HCT116 (cell line): ENCODE measurements at regions not wholly inside any gene's neighbourhood (a gene's known extent, or its start where the extent isn't known, plus 50 kb on each side); places are given as distances from the start of the nearest gene placed in this dataset.

Source experiments
- CEBPB ChIP-seq: IDR thresholded peaks from 2 replicates; pipeline ENCODE4 v1.6.1; 2012; ENCODE audit warnings: low read depth
- POLR2A ChIP-seq: IDR thresholded peaks from 2 replicates; pipeline ENCODE4 v1.7.0; 2011; ENCODE audit warnings: borderline replicate concordance; ENCODE audit not compliant: insufficient read depth, insufficient read length; ENCODE audit errors: extremely low read depth
- POLR2AphosphoS5 ChIP-seq: IDR thresholded peaks from 2 replicates; pipeline ENCODE4 v1.6.1; 2011; ENCODE audit warnings: mild to moderate bottlenecking, low read depth, low read length, moderate library complexity
- RAD21 ChIP-seq: IDR thresholded peaks from 2 replicates; pipeline ENCODE4 v1.6.1; 2012; ENCODE audit warnings: low read depth, mild to moderate bottlenecking
- SP1 ChIP-seq: IDR thresholded peaks from 2 replicates; pipeline ENCODE4 v1.6.1; 2012; ENCODE audit warnings: low read depth
- SRF ChIP-seq: IDR thresholded peaks from 2 replicates; pipeline ENCODE4 v1.6.1; 2012; ENCODE audit warnings: low read depth
- YY1 ChIP-seq: IDR thresholded peaks from 2 replicates; pipeline ENCODE4 v1.6.1; 2011; ENCODE audit warnings: low read length, low read depth, moderate library complexity, mild to moderate bottlenecking; ENCODE audit not compliant: insufficient replicate concordance; ENCODE audit errors: extremely low read depth
- ZFX ChIP-seq: fragments of 450-650 bp; IDR thresholded peaks from 2 replicates; pipeline ENCODE4 v1.6.1; 2017
- ZNF274 ChIP-seq: fragments of 200-500 bp; sonication (Bioruptor generic); IDR thresholded peaks from 2 replicates; pipeline ENCODE4 v1.6.1; 2014; ENCODE audit warnings: mild to moderate bottlenecking, low read depth, low read length, inconsistent platforms
- TF ChIP-seq, protein P1 (sequence below), 3 experiments: fragments of 200-600 bp in 1 of 3; sonication (generic) in 1 of 3; IDR thresholded peaks in 2 of 3; conservative IDR thresholded peaks in 1 of 3; 2 replicates each; pipeline ENCODE4 v1.5.1; 2012 to 2017; ENCODE audit warnings: low read depth in 2 of 3, low read length in 2 of 3, antibody characterized with exemption in 1 of 3, borderline replicate concordance in 1 of 3, control low read depth in 1 of 3, mild to moderate bottlenecking in 1 of 3, mixed read lengths in 1 of 3, mixed run types in 1 of 3, moderate library complexity in 1 of 3; ENCODE audit not compliant: insufficient read depth in 1 of 3
- TF ChIP-seq, protein P2 (sequence below): IDR thresholded peaks from 2 replicates; pipeline ENCODE4 v1.6.1; 2012

DNA sequence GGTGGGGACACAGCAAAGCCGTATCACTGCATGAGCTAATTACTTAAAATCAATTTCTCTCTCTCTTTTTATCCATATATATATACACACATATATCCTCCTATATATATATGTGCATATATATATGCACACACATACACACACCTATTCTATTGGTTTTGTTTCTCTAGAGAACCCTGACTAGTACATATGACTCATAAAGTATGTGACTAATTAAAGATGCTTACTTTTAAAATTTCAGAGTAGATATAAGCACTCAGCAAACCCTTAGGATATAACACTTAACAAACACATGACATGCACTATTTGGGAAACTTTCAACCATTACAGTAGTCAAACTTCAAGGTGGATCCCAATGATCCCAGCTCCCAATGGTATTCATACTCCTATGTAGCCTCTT, 732.6 kb downstream of the ROBO2 start:
- TF ChIP-seq CEBPB (no peak), YY1 (no peak), RAD21 (no peak), ZFX (no peak), SP1 (no peak), POLR2A (no peak), ZNF274 (no peak), POLR2AphosphoS5 (no peak), SRF (no peak)
- TF ChIP-seq, protein P1, sequence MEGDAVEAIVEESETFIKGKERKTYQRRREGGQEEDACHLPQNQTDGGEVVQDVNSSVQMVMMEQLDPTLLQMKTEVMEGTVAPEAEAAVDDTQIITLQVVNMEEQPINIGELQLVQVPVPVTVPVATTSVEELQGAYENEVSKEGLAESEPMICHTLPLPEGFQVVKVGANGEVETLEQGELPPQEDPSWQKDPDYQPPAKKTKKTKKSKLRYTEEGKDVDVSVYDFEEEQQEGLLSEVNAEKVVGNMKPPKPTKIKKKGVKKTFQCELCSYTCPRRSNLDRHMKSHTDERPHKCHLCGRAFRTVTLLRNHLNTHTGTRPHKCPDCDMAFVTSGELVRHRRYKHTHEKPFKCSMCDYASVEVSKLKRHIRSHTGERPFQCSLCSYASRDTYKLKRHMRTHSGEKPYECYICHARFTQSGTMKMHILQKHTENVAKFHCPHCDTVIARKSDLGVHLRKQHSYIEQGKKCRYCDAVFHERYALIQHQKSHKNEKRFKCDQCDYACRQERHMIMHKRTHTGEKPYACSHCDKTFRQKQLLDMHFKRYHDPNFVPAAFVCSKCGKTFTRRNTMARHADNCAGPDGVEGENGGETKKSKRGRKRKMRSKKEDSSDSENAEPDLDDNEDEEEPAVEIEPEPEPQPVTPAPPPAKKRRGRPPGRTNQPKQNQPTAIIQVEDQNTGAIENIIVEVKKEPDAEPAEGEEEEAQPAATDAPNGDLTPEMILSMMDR (IDR thresholded peaks at IDR 0.05 in 2 of 3, conservative IDR thresholded peaks at IDR 0.05 in 1 of 3; ENCODE audit: borderline replicate concordance in 1 of 3, insufficient read depth in 1 of 3, low read depth in 2 of 3, low read length in 2 of 3), result no peak
- TF ChIP-seq, protein P2, sequence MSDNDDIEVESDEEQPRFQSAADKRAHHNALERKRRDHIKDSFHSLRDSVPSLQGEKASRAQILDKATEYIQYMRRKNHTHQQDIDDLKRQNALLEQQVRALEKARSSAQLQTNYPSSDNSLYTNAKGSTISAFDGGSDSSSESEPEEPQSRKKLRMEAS, result no peak
